H9 (cell line): ENCODE measurements at regions not wholly inside any gene's neighbourhood (a gene's known extent, or its start where the extent isn't known, plus 50 kb on each side); places are given as distances from the start of the nearest gene placed in this dataset.

Experiments used
- DNase-seq: peaks from one replicate; pipeline ENCODE4 v3.0.0-alpha.2; 2017
- H2AFZ ChIP-seq: one replicate; pipeline ENCODE4 v1.6.1; 2013; ENCODE audit warnings: mild to moderate bottlenecking, low read length, control low read depth, moderate library complexity
- H2AK5ac ChIP-seq: 2 replicates; pipeline ENCODE4 v1.6.1; 2013; ENCODE audit warnings: low read length, control low read depth, mixed read lengths; ENCODE audit not compliant: insufficient read length
- H2BK120ac ChIP-seq: one replicate; pipeline ENCODE4 v1.6.1; 2013; ENCODE audit warnings: low read depth, mild to moderate bottlenecking, low read length, control low read depth, inconsistent platforms; ENCODE audit not compliant: poor library complexity, severe bottlenecking
- H2BK12ac ChIP-seq: 2 replicates; pipeline ENCODE4 v1.6.1; 2013; ENCODE audit warnings: low read length, control low read depth, mixed read lengths, low read depth; ENCODE audit not compliant: insufficient read length
- H2BK15ac ChIP-seq: 2 replicates; pipeline ENCODE4 v1.6.1; 2013; ENCODE audit warnings: low read depth, low read length, control low read depth
- H2BK20ac ChIP-seq: one replicate; pipeline ENCODE4 v1.6.1; 2013; ENCODE audit warnings: low read depth, mild to moderate bottlenecking, low read length, control low read depth, inconsistent platforms; ENCODE audit not compliant: poor library complexity, severe bottlenecking
- H2BK5ac ChIP-seq: 2 replicates; pipeline ENCODE4 v1.6.1; 2013; ENCODE audit warnings: low read length, control low read depth, mixed read lengths; ENCODE audit not compliant: insufficient read length
- H3K14ac ChIP-seq: 2 replicates; pipeline ENCODE4 v1.6.1; 2013; ENCODE audit warnings: low read length, control low read depth; ENCODE audit not compliant: insufficient read depth
- H3K18ac ChIP-seq: 2 replicates; pipeline ENCODE4 v1.6.1; 2013; ENCODE audit warnings: low read depth, mild to moderate bottlenecking, mixed read lengths, low read length, control low read depth; ENCODE audit not compliant: insufficient read length
- H3K23ac ChIP-seq: 2 replicates; pipeline ENCODE4 v1.6.1; 2013; ENCODE audit warnings: low read length, control low read depth, mixed read lengths, low read depth; ENCODE audit not compliant: insufficient read length
- H3K23me2 ChIP-seq: 2 replicates; pipeline ENCODE4 v1.6.1; 2013; ENCODE audit warnings: low read depth, mild to moderate bottlenecking, mixed read lengths, low read length, control low read depth; ENCODE audit not compliant: insufficient read length, poor library complexity, severe bottlenecking
- H3K27ac ChIP-seq: 2 replicates; pipeline ENCODE4 v1.5.1; 2013; ENCODE audit warnings: low read length, control low read depth, mixed read lengths, low read depth; ENCODE audit not compliant: insufficient read length
- H3K27me3 ChIP-seq: 2 replicates; pipeline ENCODE4 v1.6.1; 2013; ENCODE audit warnings: low read length, control low read depth, inconsistent platforms; ENCODE audit not compliant: insufficient read depth
- H3K4ac ChIP-seq: 2 replicates; pipeline ENCODE4 v1.6.1; 2013; ENCODE audit warnings: low read depth, mild to moderate bottlenecking, control low read depth, inconsistent platforms, low read length, moderate library complexity
- H3K4me1 ChIP-seq: 2 replicates; pipeline ENCODE4 v1.6.1; 2013; ENCODE audit warnings: low read length, control low read depth, inconsistent platforms; ENCODE audit not compliant: insufficient read depth
- H3K4me2 ChIP-seq: 2 replicates; pipeline ENCODE4 v1.6.1; 2013; ENCODE audit warnings: low read length, control low read depth, mixed read lengths; ENCODE audit not compliant: insufficient read length, insufficient read depth
- H3K56ac ChIP-seq: 2 replicates; pipeline ENCODE4 v1.6.1; 2013; ENCODE audit warnings: low read depth, mild to moderate bottlenecking, mixed read lengths, low read length, control low read depth; ENCODE audit not compliant: insufficient read length
- H3K79me1 ChIP-seq: 2 replicates; pipeline ENCODE4 v1.6.1; 2013; ENCODE audit warnings: low read depth, mild to moderate bottlenecking, moderate library complexity, low read length, control low read depth, inconsistent platforms; ENCODE audit not compliant: insufficient read depth, poor library complexity, severe bottlenecking
- H3K79me2 ChIP-seq: 2 replicates; pipeline ENCODE4 v1.6.1; 2013; ENCODE audit warnings: low read length, control low read depth, inconsistent platforms; ENCODE audit not compliant: insufficient read depth
- H3K9ac ChIP-seq: 2 replicates; pipeline ENCODE4 v1.6.1; 2013; ENCODE audit warnings: low read length, control low read depth, mixed read lengths; ENCODE audit not compliant: insufficient read length; ENCODE audit errors: extremely low read depth
- H3K9me3 ChIP-seq: one replicate; pipeline ENCODE4 v1.6.1; 2013; ENCODE audit warnings: low read depth, low read length, inconsistent platforms; ENCODE audit not compliant: control insufficient read depth
- H3T11ph ChIP-seq: one replicate; pipeline ENCODE4 v1.6.1; 2013; ENCODE audit warnings: mild to moderate bottlenecking, low read length, control low read depth, inconsistent platforms
- H4K20me1 ChIP-seq: one replicate; pipeline ENCODE4 v1.6.1; 2013; ENCODE audit not compliant: control insufficient read depth, insufficient read length, insufficient read depth
- H4K5ac ChIP-seq: 2 replicates; pipeline ENCODE4 v1.6.1; 2013; ENCODE audit warnings: low read depth, mild to moderate bottlenecking, mixed read lengths, low read length, control low read depth; ENCODE audit not compliant: insufficient read length
- H4K8ac ChIP-seq: replicated peaks from 2 replicates; pipeline ENCODE4 v1.6.1; 2013; ENCODE audit warnings: low read length, control low read depth, mixed read lengths, low read depth; ENCODE audit not compliant: insufficient read length
- H4K91ac ChIP-seq: 2 replicates; pipeline ENCODE4 v1.6.1; 2013; ENCODE audit warnings: low read depth, mild to moderate bottlenecking, moderate library complexity, mixed read lengths, low read length, control low read depth; ENCODE audit not compliant: insufficient read length
- H3K27ac Mint-ChIP-seq, 3 experiments: 2 replicates in 2 of 3; 3 replicates in 1 of 3; pipeline ENCODE4 v1.8.0; 2020 to 2021; ENCODE audit warnings: mixed read lengths in 3 of 3, mild to moderate bottlenecking in 1 of 3, moderate library complexity in 1 of 3
- H3K27me3 Mint-ChIP-seq: 2 replicates; pipeline ENCODE4 v1.8.0; 2021; ENCODE audit warnings: low read depth, mild to moderate bottlenecking, moderate library complexity, mixed read lengths
- H3K36me3 Mint-ChIP-seq, 3 experiments: 2 replicates in 2 of 3; 3 replicates in 1 of 3; pipeline ENCODE4 v1.8.0; 2020 to 2021; ENCODE audit warnings: low read depth in 3 of 3, mixed read lengths in 3 of 3; ENCODE audit not compliant: insufficient read depth in 1 of 3
- H3K4me1 Mint-ChIP-seq, 2 experiments: 2 replicates each; pipeline ENCODE4 v1.8.0; 2020; ENCODE audit warnings: mixed read lengths in 2 of 2
- H3K4me3 Mint-ChIP-seq, 2 experiments: 2 replicates in 1 of 2; 3 replicates in 1 of 2; pipeline ENCODE4 v1.8.0; 2020 to 2021; ENCODE audit warnings: mild to moderate bottlenecking in 2 of 2, mixed read lengths in 2 of 2, moderate library complexity in 1 of 2
- H3K9me3 Mint-ChIP-seq, 2 experiments: 2 replicates in 1 of 2; 3 replicates in 1 of 2; pipeline ENCODE4 v1.8.0; 2020; ENCODE audit warnings: mild to moderate bottlenecking in 2 of 2, mixed read lengths in 2 of 2, moderate library complexity in 1 of 2
- CTCF ChIP-seq: fragments of 200-600 bp; sonication (generic); conservative IDR thresholded peaks from 3 replicates; pipeline ENCODE4 v1.8.0; 2021; ENCODE audit warnings: antibody characterized with exemption, mild to moderate bottlenecking
- WGBS: extraction: QIAGEN DNeasy Blood & Tissue Kit; methylation state at CpG from one replicate; pipeline ENCODE4 v1.1.7; 2013; ENCODE audit warnings: missing lambda C conversion rate, low lambda C conversion rate, mixed read lengths; ENCODE audit not compliant: insufficient read length; ENCODE audit errors: extremely low coverage; 5-methylcytosine and 5-hydroxymethylcytosine counted together

GRCh38 chr6:74901576-74901975 lies 304.3 kb downstream of the COL12A1 start:
- H3K14ac ChIP-seq: no peak overlapping the region
- no peak overlapping the region for H3K27ac ChIP-seq
- no peak overlapping the region for H2BK20ac ChIP-seq
- no peak for TF ChIP-seq CTCF
- H4K91ac ChIP-seq: no peak overlapping the region
- no peaks in the 10 kb centered on the region for H3K79me2 ChIP-seq
- H3K4me1 ChIP-seq: no peaks in the 10 kb centered on the region
- Mint-ChIP-seq H3K36me3 (peaks cover 2 to 34% (median 3%) of the 10 kb centered on the region in 3 experiments; a peak in 4 of 7 replicates), H3K4me1 (no peaks in the 10 kb centered on the region), H3K27ac (no peak overlapping the region), H3K9me3 (peaks cover 40 to 49% of the 10 kb centered on the region in 2 experiments), H3K27me3 (peaks cover 3% of the 10 kb centered on the region), H3K4me3 (no peak overlapping the region)
- no peak overlapping the region for H3T11ph ChIP-seq
- H3K4ac ChIP-seq: no peak overlapping the region
- no peaks in the 10 kb centered on the region for H3K27me3 ChIP-seq
- H3K9me3 ChIP-seq: no peaks in the 10 kb centered on the region
- DNase-seq: no peak
- H2AFZ ChIP-seq: no peak overlapping the region
- H4K20me1 ChIP-seq: no peaks in the 10 kb centered on the region
- no peak overlapping the region for H3K56ac ChIP-seq
- no peak overlapping the region for H2AK5ac ChIP-seq
- H3K18ac ChIP-seq: no peak overlapping the region
- no peak overlapping the region for H2BK12ac ChIP-seq
- H3K23ac ChIP-seq: no peak overlapping the region
- no peak overlapping the region for H2BK5ac ChIP-seq
- no peak overlapping the region for H2BK120ac ChIP-seq
- H3K23me2 ChIP-seq: no peaks in the 10 kb centered on the region
- H4K8ac ChIP-seq: no peak overlapping the region
- no peak overlapping the region for H3K9ac ChIP-seq
- no peak overlapping the region for H2BK15ac ChIP-seq
- H3K79me1 ChIP-seq: no peaks in the 10 kb centered on the region
- H3K4me2 ChIP-seq: no peak overlapping the region
- no CpG with 5 or more reads among the region's 3 CpGs for WGBS
- H4K5ac ChIP-seq: no peak overlapping the region
